GM18861 (cell line): ENCODE measurements at regions not wholly inside any gene's neighbourhood (a gene's known extent, or its start where the extent isn't known, plus 50 kb on each side); places are given as distances from the start of the nearest gene placed in this dataset.

Experiments
- ATAC-seq: cut with Tn5 transposase; IDR thresholded peaks from one replicate; pipeline ENCODE4 v1.9.1; 2021; ENCODE audit not compliant: unreplicated experiment

DNA sequence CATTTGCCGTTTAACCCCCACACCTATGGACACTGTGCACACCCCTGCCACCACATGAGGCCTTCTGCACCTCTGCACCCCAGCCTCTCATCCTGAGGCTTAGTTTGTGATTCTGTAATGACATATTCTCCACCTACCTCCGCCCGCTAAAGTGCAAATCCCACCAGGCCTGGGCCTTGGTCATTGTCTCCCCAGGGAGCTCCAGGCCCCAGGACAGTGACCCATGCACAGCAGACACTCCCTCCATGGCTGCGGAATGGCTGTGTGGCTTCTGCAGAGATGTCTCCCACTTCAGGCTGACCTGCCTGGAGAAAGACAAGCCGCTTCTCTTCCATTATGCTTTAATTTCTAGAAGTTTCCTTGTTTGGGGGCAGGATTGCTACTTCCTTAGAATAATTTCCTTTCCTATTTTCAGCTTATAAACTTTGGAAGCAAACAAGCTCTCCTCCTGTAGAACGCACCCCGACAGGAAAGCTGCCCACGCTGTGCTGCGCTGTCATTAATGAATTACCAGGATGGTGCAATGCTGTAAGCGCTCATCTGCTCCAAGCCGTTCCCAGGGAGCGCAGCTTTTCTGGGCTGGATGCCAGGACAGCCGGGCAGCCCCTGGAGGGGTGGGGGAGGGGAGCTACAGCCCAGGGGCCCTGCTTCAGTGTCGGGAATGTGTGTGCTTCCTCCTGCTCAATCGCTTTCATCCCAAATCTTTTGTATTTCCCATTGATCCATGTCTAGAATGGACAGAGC, 618.0 kb downstream of the BRD1 start:
- ATAC-seq: no peak

DNA sequence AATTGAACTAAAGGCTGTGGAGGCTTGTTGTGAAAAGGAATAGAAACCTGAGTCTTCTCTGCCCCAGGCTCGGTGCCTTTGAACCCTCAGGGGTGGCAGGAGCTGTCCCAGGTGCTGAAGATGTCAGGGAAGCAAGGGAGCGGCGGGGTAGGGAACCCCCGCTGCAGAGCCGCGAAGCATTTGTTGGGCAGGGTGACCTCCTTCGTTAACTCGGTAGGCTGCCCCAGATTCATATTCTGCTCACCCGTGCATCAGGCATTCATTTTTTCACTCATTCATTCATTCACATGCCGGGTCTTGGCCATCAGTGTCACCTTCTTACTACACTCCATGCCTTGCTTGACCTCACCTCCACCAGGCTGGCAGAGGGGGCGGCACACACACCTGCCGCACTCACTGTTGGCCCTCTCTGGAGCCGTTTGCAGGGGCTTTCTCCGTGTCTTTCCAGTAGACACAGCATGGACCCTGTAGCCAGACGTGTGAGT, 618.9 kb downstream of the BRD1 start:
- no peak for ATAC-seq

DNA sequence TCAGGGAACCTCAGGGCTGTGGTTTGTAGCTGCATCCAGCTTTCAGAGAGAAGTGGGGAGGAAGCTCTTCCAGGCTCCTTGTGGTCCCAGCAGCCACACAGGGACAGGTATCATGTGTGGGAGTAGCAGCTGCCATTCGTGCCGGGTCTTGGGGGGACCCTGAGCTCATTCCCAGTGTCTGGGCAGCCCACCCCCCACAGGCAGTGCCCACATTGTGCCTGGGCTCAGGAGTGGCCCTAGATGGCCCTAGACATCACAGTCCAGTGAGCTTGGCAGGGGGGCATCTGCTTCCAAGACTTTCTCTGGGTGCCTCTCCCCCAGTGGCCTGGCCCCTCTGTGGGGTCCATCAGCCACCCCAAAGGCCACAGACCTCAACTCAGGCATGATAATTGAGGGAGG, 619.7 kb downstream of the BRD1 start:
- no peak for ATAC-seq

DNA sequence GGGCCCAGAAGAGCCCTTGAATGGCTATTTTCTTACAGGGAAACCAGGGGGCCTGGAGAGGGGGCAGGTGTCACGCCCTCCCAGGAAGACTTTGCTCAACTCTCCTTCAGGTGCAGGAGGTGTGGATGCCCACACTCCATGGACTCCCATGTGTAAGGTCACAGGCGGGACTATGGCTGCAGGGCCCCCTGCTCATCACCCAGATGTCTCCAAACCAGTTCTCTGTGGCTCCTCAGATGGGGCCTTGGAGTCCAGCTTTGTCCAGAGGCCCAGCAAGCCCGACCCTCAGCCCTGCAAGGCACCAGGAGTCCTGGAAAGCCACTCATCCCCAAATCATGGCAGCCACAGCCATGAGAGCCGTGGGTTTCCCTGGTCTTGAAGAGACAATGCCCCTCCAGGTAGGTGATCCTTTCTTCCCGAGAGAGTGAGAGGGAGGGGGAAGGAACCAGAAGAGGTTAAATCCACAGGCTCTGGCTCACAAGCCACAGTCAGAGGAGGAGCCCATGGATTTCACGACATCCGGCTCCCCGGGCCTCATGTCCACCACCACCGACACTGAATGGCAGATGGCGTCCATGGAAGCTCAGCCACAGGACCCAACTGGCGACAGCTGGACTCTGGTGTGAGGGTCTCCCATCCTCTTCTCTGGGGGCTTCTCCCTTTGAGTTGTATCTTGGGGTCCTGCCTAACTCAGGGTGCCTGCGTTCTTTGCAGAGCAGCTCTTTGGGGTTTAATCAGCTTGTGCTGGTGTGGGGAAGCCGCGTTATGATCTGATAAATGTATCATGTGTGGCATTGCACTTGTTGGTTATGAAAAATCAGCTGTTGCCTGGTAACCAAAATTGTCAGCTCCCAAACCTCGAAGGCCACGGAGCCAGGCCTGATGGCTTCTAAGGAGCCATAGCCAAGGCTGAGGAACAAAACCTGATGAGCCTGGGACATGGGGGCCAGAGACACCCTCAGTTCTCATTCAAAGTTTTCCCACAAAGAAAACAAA, 620.4 kb downstream of the BRD1 start:
- ATAC-seq: no peak

DNA sequence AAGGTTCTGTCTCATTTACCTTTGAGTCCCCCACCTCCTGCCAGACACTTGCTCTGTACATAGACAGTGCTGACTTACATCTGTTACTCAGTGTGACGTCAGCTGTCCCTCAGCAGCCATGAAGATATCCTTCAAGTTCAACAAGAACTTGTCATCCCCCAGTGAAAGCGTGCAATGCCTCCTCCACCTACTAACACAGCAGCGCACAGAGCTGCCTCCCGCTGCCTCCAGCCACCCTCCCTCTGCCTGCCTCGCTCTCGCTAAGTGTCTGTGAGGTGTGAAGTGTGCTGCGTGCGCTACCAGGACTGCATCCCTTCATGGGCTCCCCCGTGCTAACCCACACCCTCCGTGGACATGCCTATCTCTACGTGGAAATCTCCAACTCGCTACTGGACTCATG, 621.4 kb downstream of the BRD1 start:
- ATAC-seq: no peak

DNA sequence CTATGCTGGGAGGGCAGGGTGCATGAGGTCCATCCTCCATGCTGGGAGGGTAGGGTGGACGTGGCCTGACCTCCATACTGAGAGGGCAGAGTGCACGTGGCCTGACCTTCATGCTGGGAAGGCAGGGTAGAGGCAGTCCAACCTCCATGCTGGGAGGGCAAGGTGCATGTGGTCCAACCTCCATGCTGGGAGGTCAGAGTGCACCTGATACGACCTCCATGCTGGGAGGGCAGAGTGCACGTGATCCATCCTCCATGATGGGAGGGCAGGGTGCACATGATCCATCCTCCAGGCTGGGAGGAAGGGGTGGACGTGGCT, 622.2 kb downstream of the BRD1 start:
- no peak for ATAC-seq

DNA sequence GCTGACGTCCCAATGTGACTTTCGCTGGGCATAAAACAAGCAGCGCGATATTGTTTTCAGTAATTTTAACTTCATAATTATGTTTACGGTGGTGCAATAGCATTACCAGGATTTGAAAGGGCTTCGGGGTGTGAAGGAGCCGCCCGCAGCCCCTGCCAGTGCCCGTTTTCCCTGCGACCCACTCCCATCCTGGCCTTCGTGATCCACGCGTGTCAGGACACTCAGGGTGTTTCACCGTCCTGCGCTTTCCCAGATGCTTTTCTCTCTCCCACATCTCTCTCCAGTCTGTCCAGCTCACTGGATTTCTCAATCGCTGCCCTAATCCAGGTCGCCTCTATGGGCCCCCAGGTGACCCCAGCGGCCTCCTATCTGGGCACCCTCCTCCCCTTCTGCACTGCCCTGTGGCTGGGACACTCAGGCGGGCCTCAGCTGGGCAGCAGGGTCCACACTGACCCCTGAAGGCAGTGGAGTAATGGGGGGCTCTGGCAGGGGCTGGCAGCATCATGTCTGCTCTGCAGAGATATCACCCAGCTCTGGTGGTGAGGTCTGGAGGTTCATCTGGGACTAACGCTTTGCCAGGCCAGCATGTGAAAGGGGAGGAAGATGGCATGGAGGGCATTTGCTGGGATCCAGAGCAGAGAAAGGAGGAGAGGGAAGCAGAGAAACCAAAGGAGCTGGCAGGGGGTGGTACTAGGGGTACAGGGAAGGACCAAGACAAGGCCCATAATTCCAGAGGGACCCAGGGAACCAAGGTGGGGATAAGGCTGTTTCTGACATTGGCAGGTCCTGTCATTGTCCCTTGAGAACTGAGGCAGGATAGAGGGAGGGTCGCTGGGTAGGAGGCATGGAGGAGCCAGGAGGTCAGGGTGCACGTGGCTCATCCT, 622.8 kb downstream of the BRD1 start:
- ATAC-seq: no peak

DNA sequence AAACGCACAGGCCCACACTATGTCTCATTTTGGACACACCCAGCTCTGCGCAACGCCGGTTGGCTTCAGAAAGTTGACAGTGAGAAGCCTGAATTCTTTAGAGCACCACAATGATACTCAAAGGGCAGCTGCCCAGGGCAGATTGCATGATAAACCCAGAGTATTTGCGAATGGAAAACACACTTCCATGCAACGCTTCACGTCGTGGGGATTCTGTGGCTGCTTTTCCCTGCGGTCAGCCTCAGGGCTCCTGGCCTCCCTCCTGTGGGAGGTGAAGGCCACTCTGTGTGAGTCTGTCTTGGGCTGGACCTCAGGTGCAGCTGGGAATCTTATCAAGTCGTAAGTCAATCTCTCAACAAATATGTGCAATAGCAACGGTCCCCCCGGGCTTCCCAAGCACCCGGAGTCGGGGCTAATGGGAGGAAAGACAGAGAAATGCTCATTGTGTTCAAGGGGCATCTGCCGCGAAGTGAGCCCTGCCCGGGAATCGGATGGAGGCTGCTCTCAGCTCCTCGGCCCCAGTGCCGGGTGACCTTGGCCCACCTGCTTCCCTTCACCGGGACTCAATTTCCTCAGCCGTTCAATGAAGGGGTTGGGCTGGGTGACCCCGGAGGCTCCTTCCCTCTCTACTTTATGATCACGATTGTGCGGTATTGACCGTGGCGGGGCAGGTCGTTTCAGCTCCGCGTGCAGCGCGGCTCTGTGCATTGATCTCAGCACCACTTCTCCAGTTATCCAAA, 623.6 kb downstream of the BRD1 start:
- ATAC-seq: no peak

DNA sequence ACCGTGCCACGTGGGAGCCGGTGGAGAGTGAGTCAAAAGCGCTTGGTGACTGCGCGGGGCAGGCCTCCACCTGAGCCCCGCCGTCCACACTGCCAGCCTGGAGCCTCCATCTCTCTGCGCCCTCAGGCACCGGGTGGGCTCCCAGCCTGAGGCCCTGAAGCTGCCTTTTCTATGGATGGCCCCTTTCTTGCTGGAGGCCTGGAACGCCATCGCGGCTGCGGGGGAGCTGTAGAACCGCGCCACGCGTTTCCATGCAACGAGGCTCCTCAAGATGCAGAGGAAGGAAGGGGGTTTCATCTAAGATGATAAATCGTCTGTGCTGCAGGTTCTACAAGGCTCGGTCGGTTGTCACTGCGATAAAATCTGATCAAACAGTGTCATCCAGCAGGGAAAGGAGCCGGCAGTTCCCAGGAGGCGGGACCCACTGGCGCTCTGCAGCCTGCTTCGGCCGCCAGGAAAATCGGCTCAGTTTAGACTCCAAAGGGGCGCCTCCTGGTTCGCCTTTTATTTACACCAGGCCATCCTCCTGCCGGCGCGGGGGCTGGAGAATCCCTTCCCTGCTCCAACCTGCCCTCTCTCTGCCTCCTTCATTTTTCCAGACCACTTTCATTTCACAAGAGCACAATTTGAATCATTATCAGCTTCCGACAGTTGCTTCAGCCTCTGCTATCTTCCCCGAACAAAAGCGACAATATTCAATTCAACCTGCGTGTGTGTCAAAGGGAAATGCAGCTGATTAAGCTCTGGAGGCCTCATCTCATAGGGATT, 624.4 kb downstream of the BRD1 start:
- no peak for ATAC-seq

DNA sequence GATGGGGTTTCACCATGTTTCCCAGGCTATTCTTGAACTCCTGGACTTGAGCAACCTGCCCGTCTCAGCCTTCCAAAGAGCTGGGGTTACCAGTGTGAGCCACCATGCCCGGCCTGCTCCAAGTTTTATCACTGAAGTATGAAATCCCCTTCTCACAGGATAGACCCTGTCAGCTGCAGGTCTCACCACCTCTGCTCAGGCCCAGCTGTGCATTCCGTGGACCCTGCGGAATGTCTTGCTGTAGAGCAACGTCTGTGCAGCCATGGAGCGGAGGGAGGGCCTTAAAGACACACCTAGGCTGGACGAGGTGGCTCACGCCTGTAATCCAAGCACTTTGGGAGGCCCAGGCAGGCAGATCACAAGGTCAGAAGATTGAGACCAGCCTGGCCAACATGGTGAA, 625.4 kb downstream of the BRD1 start:
- ATAC-seq: no peak

DNA sequence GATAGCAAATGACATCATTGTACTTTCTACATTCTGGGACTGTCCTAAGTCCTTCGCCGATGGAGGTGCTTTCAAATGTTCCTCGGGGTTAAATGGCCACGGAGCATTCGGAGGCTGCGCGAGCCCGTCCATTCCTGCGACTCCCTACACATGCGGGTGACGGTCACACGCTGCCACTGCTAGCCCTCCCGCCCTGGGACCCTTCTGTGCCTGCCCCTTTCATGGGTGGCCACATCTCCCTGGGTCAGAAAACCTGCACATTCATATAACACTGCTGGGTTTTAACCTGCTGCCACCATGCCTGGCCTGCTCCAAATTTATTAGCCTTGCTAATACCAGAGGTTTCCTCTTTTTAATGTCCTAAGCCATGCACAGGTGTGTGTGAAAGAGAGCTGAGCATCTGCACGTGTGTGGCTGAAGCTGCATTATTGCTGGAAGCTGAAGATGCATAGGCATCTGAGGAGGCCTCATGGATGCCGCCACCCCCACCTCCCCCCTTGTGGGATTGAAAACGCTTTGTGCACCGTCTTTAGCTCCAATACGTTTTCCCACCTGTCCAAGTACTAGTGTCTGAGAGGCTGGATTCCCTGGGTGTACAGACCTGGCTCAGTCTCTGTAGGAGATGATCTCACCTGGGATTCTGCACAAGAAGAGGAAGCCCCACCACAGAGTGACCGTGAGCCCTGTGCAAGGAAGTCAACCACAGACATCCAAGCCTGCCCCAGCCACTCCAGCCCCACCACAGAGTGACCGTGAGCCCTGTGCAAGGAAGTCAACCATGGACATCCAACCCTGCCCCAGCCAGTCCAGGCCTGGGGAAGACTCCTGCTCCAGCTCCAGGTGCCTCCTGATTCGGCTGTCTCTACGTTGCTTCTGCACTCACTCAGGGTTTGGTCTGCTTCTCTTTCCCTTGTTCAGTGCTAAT, 626.4 kb downstream of the BRD1 start:
- no peak for ATAC-seq

DNA sequence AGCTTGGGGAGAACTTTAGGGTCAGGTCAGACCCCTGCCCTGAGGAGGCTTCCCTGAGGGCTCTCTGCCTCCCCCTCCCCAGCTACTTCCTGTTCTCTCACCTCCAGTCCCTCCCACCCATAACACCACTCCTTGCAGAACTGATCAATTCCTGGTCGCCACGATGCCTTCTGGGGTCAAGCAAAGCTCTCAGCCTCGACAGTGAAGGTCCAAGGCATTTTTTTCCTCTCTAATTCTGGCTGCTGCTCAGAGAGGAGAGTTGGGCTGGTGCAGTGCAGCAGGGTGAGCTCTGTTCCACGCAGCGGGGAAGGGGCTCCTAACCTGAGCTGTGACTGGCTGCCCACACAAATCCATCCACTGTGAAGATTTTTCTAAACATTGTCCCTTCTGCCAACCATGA, 628.4 kb downstream of the BRD1 start:
- ATAC-seq: no peak

DNA sequence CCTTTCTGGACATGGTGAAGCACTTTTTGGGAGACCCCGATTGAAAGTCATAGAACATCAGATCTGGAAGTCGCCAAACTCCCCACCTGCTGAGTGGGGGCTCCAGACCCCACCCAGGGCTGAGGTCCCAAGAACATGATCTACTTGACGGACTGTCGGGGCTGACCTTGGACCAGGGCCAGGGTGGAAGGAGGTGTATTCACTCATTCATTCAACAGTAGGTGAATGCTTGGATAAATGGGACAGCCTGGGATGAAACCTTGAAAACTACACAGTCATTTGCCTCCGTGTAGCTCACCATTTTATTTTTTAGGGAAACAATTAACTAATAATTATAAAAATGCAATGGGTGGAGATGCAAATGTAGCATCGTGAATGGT, 629.0 kb downstream of the BRD1 start:
- no peak for ATAC-seq

DNA sequence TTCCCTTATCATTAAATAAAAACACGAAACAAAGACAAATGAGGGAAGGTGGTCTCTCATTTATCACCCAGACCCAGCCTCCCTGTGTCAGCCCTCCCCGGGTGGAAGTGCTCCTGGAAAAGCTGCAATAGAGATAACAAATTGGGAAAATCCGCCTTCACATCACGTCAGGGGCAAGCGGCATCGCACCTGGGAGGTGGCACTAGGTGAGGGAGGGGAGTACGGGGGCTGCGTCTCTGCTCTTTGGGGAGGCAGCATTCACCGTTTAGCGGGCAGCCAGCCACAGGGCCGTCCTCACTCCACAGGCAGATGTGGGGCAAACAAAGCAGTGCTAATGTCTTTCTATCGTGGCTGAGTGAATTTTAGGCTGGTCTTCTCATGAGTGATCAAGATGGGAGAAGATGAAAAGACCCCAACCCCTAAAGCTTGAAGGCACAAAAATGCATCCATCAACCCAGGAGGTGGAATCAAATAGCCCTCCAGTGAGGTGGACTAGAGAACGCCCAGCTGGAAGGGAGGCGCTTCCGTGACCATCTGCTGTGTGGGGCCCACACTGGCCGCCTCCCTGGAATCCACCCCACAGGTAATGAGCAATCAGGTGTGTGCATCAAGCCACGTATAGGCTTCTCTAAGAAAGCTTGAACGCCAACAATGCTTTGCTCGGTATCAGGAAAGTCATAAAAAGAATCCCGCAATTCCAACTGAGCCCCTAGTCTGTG, 629.5 kb downstream of the BRD1 start:
- ATAC-seq: no peak

DNA sequence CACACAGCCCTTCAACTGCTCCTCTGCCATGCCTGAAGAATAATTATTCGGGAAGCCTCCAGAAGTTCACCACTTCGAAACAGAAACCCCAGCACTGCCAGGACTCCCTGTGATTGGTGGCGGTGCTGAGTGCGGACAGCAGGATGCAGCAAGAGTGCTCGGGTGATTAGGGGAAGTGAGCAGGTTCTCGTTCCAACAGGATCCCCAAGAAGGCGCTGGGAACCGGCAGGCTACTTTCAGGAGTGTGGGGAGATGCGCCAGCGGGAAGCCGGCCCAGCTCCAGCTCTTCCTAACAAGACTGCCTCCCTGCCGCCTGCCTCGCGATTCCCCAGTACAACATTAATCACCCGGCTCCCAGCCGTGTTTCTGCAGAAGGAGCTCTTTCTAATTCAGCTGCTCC, 630.2 kb downstream of the BRD1 start:
- no peak for ATAC-seq

DNA sequence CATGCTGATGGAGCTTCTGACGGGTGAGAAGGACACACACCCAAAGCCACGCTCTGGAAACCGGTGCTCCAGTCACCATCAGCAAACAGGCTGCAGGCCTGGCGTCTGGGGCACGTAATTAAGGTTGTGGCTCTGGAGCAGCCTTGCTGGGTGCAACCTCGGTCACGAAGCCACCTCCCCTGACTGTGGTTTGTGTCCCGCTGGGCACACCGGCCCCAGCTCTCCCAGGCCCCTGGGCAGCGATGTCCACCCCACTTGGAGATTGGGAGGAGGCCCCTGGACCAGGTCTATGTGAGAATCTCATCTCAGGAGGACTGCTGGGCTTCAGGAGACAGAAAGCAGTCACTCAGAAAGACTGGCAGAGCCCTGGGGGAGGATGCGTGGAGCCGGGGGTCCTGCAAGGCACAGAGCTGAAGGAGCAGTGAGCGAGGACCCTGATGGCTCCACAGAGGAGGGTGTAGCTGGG, 631.6 kb downstream of the BRD1 start:
- no peak for ATAC-seq

DNA sequence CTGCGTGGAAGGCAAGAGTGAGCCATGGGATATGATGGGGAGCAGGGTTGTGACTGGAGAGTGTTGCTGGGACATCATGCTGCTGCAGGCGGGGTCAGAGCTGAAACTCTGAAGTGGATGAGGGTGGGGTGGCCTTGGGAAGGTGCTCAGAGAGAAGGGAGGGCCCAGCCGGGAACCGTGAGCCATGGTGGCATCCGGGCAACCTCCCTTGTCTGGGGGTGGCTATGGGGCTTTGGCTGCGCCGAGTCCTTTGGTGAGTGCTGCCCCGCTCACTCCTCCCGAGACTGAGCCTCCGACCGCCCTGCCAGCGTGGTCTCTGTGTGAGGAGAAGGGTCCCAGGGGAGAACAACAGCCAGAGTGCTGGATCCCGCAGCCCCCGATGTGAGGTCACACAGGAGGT, 632.0 kb downstream of the BRD1 start:
- no peak for ATAC-seq

DNA sequence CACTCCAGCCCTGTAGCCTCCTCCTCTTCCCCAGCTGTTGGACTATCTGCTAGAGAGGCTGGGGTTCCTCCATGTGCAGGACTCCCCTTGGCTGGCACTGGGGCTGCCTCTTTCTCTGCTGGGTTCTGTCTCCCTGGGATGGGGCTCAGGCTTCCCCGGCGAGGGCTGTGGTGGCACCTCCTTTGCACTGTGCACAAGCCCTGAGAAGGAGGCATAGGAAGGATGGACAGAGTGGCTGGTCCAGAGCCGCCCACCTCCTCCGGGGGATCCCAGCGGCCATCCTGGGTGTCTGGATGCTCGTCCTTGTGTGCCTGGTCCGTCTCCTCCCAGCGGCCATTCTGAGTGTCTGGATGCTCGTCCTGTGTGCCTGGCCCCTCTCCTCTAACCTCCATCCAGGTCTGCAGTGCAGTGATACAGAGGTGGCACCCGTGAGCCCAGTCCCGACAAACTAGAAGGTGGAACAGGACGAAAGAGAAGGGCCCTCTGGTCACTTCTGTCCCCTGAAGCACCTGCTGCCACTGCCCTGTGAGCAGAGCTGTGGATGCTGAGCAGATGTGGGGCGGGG, 633.7 kb downstream of the BRD1 start:
- ATAC-seq: no peak
